ENCODE measurements at regions not wholly inside any gene's neighbourhood (a gene's known extent, or its start where the extent isn't known, plus 50 kb on each side); places are given as distances from the start of the nearest gene placed in this dataset.
"Not testable (repeated sequence)": the region's sequence is repeated elsewhere in the genome, so short reads cannot be mapped to it uniquely, and the experiment has no call there.

DNA sequence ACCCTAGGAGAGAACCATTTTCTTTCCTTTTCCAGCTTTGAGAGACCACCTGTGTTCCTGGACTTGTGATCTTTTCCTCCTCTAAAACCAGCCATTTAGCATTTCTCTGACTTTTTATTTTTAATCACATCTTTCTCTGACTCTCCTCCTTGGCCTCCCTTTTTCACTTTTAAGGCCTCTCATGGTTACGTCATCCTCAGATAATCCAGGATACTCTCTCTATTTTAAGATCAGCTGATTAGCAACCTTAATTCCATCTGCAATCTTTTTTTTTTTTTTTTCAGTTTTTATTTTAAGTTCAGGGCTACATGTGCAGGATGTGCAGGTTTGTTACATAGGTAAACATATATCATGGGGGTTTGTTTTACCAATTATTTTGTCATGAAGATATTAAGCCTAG lies 54.0 kb downstream of the RFPL4B start:
- no peak for DNase-seq

DNA sequence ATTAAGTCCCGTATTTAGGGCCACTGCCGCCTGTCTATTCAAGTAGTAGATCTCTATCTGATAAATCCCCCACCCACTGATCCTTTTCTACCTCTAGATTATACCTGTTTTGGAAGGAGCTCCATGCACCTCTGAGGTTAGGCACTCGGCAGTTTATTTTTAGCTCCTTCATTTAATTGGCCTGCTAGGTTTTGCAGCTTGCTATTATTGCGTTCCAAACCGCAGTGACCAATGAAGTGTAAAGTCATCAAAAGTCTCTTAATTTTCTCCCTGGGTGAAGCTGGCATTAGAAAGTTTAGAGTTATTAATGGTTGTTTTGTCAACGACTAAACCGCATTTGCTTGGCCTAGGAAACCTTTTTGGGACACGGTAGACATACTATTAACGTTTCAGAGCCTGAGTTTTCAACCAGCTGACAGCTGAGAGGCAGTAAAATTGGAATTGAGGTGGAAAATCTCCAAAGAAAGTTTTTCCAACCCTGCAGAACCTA lies 60.0 kb downstream of the RFPL4B start:
- no peak for DNase-seq

DNA sequence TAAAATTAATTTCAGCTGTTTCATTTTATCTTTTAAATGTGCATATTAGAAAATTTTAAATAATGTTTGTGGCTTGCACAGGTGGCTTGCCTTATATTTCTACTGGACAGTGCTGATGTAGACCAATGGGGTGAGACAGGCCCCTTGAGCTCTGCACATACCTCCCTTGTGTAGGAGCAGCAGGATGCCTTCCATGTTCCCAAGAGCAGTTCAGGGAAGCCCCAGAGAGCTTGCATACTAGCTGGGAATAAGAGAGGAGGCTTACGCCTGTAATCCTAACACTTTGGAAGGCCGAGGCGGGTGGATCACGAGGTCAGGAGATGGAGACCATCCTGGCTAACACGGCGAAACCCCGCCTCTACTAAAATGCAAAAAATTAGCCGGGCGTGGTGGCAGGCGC lies 61.4 kb downstream of the RFPL4B start:
- DNase-seq: no peak

GRCh38 chr6:112409311-112409710 lies 62.2 kb downstream of the RFPL4B start:
- DNase-seq: no peak

DNA sequence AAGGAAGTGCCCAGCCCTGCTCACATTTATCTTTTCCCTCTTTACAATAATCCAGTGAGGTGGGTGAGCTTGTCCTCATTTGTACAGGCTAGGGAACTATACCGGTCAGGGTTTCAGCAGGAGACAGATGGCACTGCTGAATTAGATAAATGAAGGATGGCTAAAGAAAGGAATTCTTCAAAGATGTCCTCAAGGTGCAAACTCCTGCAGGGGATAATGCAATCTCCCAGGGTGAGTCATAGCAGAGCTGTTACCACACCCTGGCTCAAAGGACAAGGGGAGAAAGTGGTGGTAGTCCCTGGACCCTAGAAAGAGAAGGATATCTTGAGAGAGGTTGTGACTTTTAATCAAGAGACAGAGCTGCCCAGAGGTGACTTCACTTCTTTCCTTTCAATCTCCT lies 66.7 kb downstream of the RFPL4B start:
- no peak for DNase-seq

DNA sequence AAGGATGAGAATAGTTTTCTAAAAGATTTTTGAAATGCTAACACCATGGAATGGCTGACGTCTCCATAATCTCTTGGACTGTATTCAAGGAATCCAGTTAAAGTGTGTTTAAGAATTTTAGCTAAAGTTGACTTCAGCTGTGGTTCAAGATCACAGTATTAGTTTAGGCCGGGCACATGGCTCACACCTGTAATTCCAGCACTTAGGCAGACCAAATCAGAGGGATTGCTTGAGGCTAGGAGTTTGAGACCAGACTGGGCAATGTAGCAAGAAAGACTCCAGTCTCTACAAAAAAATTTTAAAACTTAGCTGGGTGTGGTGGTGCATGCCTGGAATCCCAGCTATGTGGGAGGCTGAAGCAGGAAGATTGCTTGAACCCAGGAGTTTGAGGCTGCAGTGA lies 68.2 kb downstream of the RFPL4B start:
- DNase-seq: no peak

DNA sequence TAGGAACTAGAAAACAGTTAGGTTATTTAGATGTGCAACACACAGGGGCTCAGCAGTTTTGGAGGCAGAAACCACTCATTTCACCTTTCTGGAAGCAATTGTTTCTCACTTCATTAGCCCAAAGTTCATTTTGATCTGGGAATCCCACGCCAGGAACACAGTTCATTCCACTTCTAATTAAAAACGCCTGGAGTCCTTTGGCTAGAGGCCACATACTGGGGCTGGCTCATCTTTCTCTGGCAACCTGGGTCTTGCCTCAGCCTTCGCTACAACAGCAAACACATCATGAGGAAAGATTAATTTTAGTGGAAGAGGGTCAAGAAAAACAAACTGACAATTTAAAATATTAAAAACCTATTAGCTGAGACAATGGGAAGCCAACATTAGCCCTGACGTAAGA lies 69.7 kb downstream of the RFPL4B start:
- no peak for DNase-seq

DNA sequence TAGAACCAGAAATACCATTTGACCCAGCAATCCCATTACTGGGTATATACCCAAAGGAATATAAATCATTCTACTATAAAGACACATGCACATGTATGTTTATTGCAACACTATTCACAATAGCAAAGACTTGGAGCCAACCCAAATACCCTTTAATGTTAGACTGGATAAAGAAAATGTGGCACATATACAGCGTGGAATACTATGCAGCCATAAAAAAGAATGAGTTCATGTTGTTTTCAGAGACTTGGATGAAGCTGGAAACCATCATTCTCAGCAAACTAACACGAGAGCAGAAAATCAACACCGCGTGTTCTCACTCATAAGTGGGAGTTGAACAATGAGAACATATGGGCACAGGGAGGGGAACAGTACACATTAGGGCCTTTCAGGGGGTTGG lies 79.9 kb downstream of the RFPL4B start:
- DNase-seq: not testable (repeated sequence)

- no peak for DNase-seq
Measured at GRCh38 chr6:112427499-112427898, 80.4 kb downstream of the RFPL4B start.

DNA sequence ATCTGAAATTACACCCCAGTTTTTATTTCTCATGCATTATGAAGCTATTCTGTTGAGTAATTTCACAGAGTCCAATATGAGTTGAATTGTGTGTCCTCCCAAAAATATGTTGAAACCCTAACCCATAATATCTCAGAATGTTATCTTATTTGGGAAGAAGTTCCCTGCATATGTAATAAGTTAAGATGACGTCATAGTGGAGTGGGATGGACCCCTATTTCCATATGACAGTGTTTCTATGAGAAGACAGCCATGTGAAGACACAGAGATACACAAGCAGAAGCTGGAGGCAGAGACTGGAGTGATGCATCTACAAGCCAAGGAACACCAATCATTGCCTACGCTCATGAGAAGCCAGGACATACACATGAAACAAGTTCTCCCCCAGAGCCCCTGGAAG lies 81.3 kb downstream of the RFPL4B start:
- no peak for DNase-seq

- DNase-seq: no peak
Measured at GRCh38 chr6:112429226-112429625, 82.1 kb downstream of the RFPL4B start.

DNA sequence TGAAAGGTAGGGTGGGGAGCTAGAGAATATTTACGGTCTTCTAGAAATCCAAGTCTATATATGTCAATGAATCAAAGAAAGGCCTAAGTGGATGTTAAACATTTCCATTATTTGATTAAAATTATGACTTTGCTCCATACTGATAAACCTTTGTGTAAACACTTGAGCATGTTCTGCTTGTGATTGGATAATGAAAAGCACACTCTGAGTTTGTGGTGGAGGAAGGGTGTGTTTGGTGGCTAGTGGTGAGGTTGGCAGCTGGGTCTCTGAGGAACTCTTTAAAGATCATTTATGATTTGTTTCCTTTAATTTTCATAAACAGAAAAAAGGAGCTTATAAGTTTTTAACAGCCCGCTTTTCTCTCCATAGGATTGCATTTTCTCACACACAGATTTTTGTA lies 84.7 kb downstream of the RFPL4B start:
- DNase-seq: no peak

DNA sequence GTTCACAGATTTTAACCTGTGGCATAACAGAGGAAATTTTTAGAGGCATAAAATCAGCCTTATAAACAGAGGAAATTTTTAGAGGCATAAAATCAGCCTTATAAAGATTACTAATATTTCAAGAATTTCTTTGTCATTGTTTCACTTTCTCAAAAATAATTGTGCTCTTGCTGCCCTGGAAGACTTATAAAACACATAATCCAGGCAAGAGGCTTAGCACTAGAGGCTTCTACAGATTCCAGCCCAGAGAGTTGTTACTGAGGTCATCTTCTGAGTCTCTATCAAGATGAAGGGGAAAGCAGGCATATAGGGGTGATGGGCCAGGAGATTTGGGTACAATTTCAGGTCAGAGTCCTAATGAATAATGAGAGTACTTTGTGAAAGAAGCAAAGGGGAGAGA lies 85.7 kb downstream of the RFPL4B start:
- no peak for DNase-seq

GRCh38 chr6:112433457-112433856 lies 86.3 kb downstream of the RFPL4B start:
- no peak for DNase-seq

- DNase-seq: no peak
Measured at GRCh38 chr6:112434896-112435435, 87.8 kb downstream of the RFPL4B start.

GRCh38 chr6:112437058-112437457 lies 89.9 kb downstream of the RFPL4B start:
- DNase-seq: no peak

DNA sequence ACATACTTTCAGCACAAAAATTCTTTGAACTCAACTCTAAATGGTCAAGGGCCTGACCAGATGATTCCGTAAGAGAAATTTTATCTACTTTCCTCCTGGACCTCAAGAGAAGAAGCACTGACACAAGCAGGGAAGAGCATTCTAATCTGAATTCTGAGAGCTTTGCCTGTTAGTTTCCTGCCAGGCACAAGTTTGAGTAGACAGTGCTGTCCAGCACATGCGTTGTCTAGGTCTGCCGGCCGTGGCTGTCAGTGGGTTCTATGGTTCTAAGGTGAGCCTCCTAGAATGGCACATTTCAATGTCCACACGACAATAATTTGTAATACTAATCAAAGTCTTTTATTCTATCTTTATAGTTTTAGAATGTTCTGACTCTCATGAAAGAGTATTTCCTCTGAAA lies 91.9 kb downstream of the RFPL4B start:
- DNase-seq: no peak

GRCh38 chr6:112439432-112439831 lies 92.3 kb downstream of the RFPL4B start:
- no peak for DNase-seq

GRCh38 chr6:112441607-112442006 lies 94.5 kb downstream of the RFPL4B start:
- DNase-seq: no peak

- no peak for DNase-seq
Measured at GRCh38 chr6:112443179-112444065, 96.3 kb downstream of the RFPL4B start.

GRCh38 chr6:112448786-112449185 lies 101.7 kb downstream of the RFPL4B start:
- DNase-seq: not testable (repeated sequence)

- no peak for DNase-seq
Measured at GRCh38 chr6:112450663-112451062, 103.5 kb downstream of the RFPL4B start.

- DNase-seq: no peak
Measured at GRCh38 chr6:112457886-112458285, 110.8 kb downstream of the RFPL4B start.

DNA sequence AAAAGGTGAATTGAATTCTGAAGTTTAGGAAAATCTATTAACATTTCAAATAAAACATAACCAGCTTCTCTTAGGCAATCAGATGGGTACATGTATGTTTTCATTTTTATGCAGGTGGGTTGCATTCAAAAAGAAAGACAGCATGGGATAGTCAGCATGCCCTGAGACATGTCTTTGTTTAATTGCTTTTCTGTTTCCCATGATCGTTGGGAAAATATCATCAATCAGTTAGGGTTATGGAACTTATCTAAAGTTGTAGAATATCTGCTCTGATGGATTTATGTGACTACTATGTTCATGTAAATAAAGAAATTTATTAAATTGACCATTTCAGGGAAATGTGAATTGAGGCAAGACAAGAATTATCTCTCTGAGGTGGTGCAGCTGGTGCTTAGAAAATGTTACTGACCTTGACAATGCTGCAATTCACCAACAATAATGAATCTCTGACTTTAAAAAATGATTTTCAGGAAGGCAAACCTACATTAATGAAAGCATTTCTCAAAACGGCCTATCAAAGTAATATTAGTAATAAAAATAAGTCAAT lies 112.7 kb downstream of the RFPL4B start:
- no peak for DNase-seq
